ENCODE measurements at regions not wholly inside any gene's neighbourhood (a gene's known extent, or its start where the extent isn't known, plus 50 kb on each side); places are given as distances from the start of the nearest gene placed in this dataset.
A peak's percentile ranks its signal among the peaks of the same experiment; 100 is the strongest.

DNA sequence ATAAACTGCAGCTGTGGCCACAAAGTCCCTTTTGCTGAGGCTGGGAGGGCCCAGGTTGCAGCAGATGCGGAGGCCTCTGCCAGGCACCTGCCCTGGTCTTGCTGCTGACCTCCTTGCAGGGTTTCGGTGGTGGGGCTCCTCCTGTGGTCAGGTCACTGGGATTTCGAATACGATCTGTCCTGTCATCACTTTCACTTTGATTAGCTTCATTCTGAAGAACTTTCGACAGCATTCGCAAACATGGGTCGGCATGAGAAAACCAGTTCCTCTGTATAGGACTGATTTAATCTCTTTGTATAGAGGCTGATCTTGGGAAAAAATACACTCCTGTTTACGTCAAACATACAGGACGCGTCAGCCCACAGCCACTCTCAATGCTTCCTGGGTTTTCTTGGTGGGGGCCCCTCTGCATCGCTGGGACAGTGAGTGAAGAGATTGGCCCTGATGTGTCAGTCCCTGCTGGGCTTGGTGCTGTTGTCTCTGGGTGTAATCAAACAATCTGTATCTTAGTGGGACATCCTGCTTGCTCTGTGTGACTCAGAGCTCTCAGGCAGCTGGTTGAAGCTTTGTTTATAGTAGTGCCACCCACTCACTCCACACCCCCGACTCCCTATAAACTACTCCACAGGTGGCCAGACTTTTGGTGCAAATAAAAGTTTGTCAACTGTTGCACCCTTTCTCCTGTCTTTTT lies 209.4 kb upstream of the CXCR4 start (continued):
- TF ChIP-seq WRNIP1 (IDR thresholded peaks at IDR 0.05; ENCODE audit: borderline replicate concordance, low read depth, low read length) (no peak), RFX5 (IDR thresholded peaks at IDR 0.05; ENCODE audit: low read depth, low read length) (no peak), TCF12 (IDR thresholded peaks at IDR 0.05; ENCODE audit: low read depth, low read length) (peak; percentile 100), TBL1XR1 (IDR thresholded peaks at IDR 0.05; ENCODE audit: low read depth, low read length) (peak; percentile 90), MEF2A (IDR thresholded peaks at IDR 0.05; ENCODE audit: insufficient read depth, low read depth, low read length) (peak; percentile 50; the same call in 1 of the 2 replicates), SRF (IDR thresholded peaks at IDR 0.05; ENCODE audit: low read depth in 2 of 2, low read length in 2 of 2) (peak in 1 of 2 experiments; percentile 30; a peak in 1 of 4 replicates), GATAD2B (conservative IDR thresholded peaks at IDR 0.05; ENCODE audit: low read depth) (peak; percentile 82; the same call in 1 of the 2 replicates), MTA2 (IDR thresholded peaks at IDR 0.05; ENCODE audit: low read depth) (peak; percentile 96), KDM1A (IDR thresholded peaks at IDR 0.05; ENCODE audit: borderline replicate concordance) (no peak), TAF1 (IDR thresholded peaks at IDR 0.05; ENCODE audit: borderline replicate concordance, low read depth, low read length) (no peak), SMARCA5 (IDR thresholded peaks at IDR 0.05) (peak; percentile 62), MYB (IDR thresholded peaks at IDR 0.05; ENCODE audit: borderline replicate concordance, low read depth, low read length) (peak; percentile 21; the same call in 1 of the 2 replicates), SREBF2 (IDR thresholded peaks at IDR 0.05; ENCODE audit: low read length) (no peak), IKZF2 (IDR thresholded peaks at IDR 0.05) (peak; percentile 92 to 96), SP1 (IDR thresholded peaks at IDR 0.05; ENCODE audit: low read depth, low read length) (peak; percentile 56), RBBP5 (conservative IDR thresholded peaks at IDR 0.05) (no peak)
- TF ChIP-seq, protein P1, sequence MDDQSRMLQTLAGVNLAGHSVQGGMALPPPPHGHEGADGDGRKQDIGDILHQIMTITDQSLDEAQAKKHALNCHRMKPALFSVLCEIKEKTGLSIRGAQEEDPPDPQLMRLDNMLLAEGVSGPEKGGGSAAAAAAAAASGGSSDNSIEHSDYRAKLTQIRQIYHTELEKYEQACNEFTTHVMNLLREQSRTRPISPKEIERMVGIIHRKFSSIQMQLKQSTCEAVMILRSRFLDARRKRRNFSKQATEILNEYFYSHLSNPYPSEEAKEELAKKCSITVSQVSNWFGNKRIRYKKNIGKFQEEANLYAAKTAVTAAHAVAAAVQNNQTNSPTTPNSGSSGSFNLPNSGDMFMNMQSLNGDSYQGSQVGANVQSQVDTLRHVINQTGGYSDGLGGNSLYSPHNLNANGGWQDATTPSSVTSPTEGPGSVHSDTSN (IDR thresholded peaks at IDR 0.05; ENCODE audit: insufficient replicate concordance, low read depth, low read length) = no peak
- TF ChIP-seq, protein P2, sequence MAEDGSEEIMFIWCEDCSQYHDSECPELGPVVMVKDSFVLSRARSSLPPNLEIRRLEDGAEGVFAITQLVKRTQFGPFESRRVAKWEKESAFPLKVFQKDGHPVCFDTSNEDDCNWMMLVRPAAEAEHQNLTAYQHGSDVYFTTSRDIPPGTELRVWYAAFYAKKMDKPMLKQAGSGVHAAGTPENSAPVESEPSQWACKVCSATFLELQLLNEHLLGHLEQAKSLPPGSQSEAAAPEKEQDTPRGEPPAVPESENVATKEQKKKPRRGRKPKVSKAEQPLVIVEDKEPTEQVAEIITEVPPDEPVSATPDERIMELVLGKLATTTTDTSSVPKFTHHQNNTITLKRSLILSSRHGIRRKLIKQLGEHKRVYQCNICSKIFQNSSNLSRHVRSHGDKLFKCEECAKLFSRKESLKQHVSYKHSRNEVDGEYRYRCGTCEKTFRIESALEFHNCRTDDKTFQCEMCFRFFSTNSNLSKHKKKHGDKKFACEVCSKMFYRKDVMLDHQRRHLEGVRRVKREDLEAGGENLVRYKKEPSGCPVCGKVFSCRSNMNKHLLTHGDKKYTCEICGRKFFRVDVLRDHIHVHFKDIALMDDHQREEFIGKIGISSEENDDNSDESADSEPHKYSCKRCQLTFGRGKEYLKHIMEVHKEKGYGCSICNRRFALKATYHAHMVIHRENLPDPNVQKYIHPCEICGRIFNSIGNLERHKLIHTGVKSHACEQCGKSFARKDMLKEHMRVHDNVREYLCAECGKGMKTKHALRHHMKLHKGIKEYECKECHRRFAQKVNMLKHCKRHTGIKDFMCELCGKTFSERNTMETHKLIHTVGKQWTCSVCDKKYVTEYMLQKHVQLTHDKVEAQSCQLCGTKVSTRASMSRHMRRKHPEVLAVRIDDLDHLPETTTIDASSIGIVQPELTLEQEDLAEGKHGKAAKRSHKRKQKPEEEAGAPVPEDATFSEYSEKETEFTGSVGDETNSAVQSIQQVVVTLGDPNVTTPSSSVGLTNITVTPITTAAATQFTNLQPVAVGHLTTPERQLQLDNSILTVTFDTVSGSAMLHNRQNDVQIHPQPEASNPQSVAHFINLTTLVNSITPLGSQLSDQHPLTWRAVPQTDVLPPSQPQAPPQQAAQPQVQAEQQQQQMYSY (CRISPR knock-in tag; IDR thresholded peaks at IDR 0.05) = no peak
- TF ChIP-seq, protein P3, sequence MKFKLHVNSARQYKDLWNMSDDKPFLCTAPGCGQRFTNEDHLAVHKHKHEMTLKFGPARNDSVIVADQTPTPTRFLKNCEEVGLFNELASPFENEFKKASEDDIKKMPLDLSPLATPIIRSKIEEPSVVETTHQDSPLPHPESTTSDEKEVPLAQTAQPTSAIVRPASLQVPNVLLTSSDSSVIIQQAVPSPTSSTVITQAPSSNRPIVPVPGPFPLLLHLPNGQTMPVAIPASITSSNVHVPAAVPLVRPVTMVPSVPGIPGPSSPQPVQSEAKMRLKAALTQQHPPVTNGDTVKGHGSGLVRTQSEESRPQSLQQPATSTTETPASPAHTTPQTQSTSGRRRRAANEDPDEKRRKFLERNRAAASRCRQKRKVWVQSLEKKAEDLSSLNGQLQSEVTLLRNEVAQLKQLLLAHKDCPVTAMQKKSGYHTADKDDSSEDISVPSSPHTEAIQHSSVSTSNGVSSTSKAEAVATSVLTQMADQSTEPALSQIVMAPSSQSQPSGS (IDR thresholded peaks at IDR 0.05; ENCODE audit: low read length) = peak; percentile 71
- TF ChIP-seq, protein P4, sequence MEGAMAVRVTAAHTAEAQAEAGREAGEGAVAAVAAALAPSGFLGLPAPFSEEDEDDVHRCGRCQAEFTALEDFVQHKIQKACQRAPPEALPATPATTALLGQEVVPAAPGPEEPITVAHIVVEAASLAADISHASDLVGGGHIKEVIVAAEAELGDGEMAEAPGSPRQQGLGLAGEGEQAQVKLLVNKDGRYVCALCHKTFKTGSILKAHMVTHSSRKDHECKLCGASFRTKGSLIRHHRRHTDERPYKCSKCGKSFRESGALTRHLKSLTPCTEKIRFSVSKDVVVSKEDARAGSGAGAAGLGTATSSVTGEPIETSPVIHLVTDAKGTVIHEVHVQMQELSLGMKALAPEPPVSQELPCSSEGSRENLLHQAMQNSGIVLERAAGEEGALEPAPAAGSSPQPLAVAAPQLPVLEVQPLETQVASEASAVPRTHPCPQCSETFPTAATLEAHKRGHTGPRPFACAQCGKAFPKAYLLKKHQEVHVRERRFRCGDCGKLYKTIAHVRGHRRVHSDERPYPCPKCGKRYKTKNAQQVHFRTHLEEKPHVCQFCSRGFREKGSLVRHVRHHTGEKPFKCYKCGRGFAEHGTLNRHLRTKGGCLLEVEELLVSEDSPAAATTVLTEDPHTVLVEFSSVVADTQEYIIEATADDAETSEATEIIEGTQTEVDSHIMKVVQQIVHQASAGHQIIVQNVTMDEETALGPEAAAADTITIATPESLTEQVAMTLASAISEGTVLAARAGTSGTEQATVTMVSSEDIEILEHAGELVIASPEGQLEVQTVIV (IDR thresholded peaks at IDR 0.05; ENCODE audit: borderline replicate concordance, partially characterized antibody) = no peak
- TF ChIP-seq, protein P5, sequence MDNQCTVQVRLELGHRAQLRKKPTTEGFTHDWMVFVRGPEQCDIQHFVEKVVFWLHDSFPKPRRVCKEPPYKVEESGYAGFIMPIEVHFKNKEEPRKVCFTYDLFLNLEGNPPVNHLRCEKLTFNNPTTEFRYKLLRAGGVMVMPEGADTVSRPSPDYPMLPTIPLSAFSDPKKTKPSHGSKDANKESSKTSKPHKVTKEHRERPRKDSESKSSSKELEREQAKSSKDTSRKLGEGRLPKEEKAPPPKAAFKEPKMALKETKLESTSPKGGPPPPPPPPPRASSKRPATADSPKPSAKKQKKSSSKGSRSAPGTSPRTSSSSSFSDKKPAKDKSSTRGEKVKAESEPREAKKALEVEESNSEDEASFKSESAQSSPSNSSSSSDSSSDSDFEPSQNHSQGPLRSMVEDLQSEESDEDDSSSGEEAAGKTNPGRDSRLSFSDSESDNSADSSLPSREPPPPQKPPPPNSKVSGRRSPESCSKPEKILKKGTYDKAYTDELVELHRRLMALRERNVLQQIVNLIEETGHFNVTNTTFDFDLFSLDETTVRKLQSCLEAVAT (IDR thresholded peaks at IDR 0.05) = peak; percentile 79

Measured in GM12878 (cell line).